Sigmoid colon (tissue), 6 donors: ENCODE measurements at regions not wholly inside any gene's neighbourhood (a gene's known extent, or its start where the extent isn't known, plus 50 kb on each side); places are given as distances from the start of the nearest gene placed in this dataset.
A peak's percentile ranks its signal among the peaks of the same experiment; 100 is the strongest.

Experiments used
- DNase-seq: peaks from one replicate; pipeline ENCODE4 v3.0.0-alpha.2; 2019
- H3K27ac ChIP-seq, 4 donors: fragments of 200-600 bp; sonication (generic); one replicate each; pipeline ENCODE4 v1.5.1; 2016 to 2019; ENCODE audit warnings: mild to moderate bottlenecking in 1 of 4
- H3K27me3 ChIP-seq, 3 donors: fragments of 200-600 bp; sonication (generic); one replicate each; pipeline ENCODE4 v1.5.1; 2019; ENCODE audit warnings: mild to moderate bottlenecking in 1 of 3
- H3K36me3 ChIP-seq, 4 donors: fragments of 200-600 bp; sonication (generic); one replicate each; pipeline ENCODE4 v1.5.1; 2016 to 2019
- H3K4me1 ChIP-seq, 4 donors: fragments of 200-600 bp; sonication (generic); one replicate each; pipeline ENCODE4 v1.5.1; 2017 to 2019
- H3K4me3 ChIP-seq, 4 donors: fragments of 200-600 bp; sonication (generic); one replicate each; pipeline ENCODE4 v1.5.1; 2017 to 2019; ENCODE audit warnings: mild to moderate bottlenecking in 2 of 4, moderate library complexity in 1 of 4
- H3K9me3 ChIP-seq, 4 donors: fragments of 200-600 bp in 3 of 4; sonication (generic) in 3 of 4; one replicate each; pipeline versions ENCODE4 v1.5.1 to v1.6.1; 2013 to 2019
- CTCF ChIP-seq, 4 experiments: fragments of 450-650 bp in 3 of 4; fragments of 200-600 bp in 1 of 4; IDR thresholded peaks; one replicate each; pipeline ENCODE4 v1.5.1; 2016 to 2019; ENCODE audit warnings: antibody characterized with exemption in 4 of 4, mild to moderate bottlenecking in 3 of 4, moderate library complexity in 2 of 4
- EP300 ChIP-seq, 4 donors: sonication (generic); formaldehyde crosslinking; IDR thresholded peaks; one replicate each; pipeline ENCODE4 v1.6.1; 2017; ENCODE audit warnings: antibody characterized with exemption in 4 of 4
- POLR2A ChIP-seq, 2 donors: fragments of 450-650 bp; IDR thresholded peaks; one replicate each; pipeline ENCODE4 v1.6.1; 2016; ENCODE audit warnings: antibody characterized with exemption in 2 of 2, mild to moderate bottlenecking in 2 of 2, moderate library complexity in 2 of 2
- POLR2AphosphoS5 ChIP-seq, 4 donors: sonication (generic); formaldehyde crosslinking; IDR thresholded peaks; one replicate each; pipeline ENCODE4 v1.6.1; 2017; ENCODE audit warnings: antibody characterized with exemption in 4 of 4
- WGBS, 2 donors: extraction: QIAGEN DNeasy Blood & Tissue Kit; methylation state at CpG; one replicate each; pipeline ENCODE4 v1.1.7; 2013; 5-methylcytosine and 5-hydroxymethylcytosine counted together
- intact Hi-C: fragments of 100-400 bp; cut with DNase I; formaldehyde crosslinking; loops from one replicate; pipeline ENCODE4 v1.15.1; 2023
- donor health status: healthy with polysubstance abuse.
- donor health status: healthy.

GRCh38 chr4:186838295-186838694, 114.6 kb upstream of the FAT1 start:
- Histone ChIP-seq H3K27me3 (no peaks in the 10 kb centered on the region), H3K9me3 (no peaks in the 10 kb centered on the region), H3K4me1 (peaks cover 0 to 8% (median 3%) of the 10 kb centered on the region in 4 donors), H3K4me3 (no peak overlapping the region), H3K36me3 (no peaks in the 10 kb centered on the region), H3K27ac (no peak overlapping the region)
- no peak for DNase-seq
- 94 to 95% methylated on average over 2 of the region's 2 CpGs for WGBS, 2 donors
- intact Hi-C loops = no loop called here
- TF ChIP-seq EP300 (IDR thresholded peaks at IDR 0.05) = no peak
- no peak for TF ChIP-seq POLR2AphosphoS5 (IDR thresholded peaks at IDR 0.05)
- TF ChIP-seq POLR2A (IDR thresholded peaks at IDR 0.05) = no peak
- TF ChIP-seq CTCF (IDR thresholded peaks at IDR 0.05) = no peak

DNA sequence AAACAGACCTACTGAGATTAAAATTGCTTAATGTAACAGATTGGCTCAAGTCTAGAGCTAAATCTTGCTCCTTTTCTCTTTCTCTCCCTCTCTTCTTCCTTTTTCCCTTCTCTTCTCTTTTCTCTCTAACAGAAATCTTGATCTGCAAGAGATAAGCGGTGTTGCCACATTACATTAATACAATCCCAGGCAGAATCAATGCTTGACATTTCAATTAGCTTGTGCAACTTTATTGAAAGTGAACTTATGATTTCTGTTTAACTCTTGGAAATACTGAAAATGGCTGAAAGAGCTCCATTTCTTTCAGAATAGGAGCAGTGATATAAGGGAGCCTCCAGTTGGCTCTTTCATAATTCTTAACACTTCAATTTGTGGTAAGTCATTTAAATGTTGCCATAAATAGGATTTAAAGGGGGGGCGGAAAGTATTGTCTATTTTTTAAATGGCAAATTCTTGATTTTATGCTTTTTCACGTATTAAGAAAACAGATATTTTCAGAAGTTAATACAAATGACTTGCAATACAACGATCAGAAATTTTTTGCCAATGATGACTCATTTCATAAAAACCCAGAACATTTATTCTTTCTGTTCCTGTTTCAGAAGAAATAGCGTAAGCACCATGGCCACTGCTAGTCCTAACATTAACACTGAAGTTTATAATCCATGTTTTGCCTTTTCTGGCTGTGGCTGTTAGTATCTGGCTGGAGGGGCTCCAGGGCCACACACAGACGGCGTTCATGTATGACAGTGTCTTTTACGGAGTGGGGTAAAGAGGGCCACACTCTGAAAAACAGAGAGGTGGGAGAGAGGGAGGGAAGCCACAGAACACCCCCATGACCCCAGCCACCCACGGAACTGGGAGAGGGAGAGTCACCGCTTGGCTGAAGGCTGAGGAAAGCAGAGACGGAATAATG, 115.7 kb upstream of the FAT1 start:
- peak; percentile 69 for DNase-seq
- Histone ChIP-seq H3K4me3 (peak overlapping the region in 3 of 4 donors; percentile 3 to 31 (median 7)), H3K4me1 (peaks cover 0 to 8% (median 6%) of the 10 kb centered on the region in 4 donors), H3K27me3 (no peaks in the 10 kb centered on the region), H3K27ac (peak overlapping the region; percentile 67 to 81 (median 75)), H3K9me3 (no peaks in the 10 kb centered on the region), H3K36me3 (no peaks in the 10 kb centered on the region)
- TF ChIP-seq CTCF (IDR thresholded peaks at IDR 0.05) = no peak
- no peak for TF ChIP-seq POLR2A (IDR thresholded peaks at IDR 0.05)
- no peak for TF ChIP-seq POLR2AphosphoS5 (IDR thresholded peaks at IDR 0.05)
- TF ChIP-seq EP300 (IDR thresholded peaks at IDR 0.05) = no peak
- intact Hi-C loops = loop anchor here (10.0 kb wide), 1 partner anchor 175 kb away; no protein-coding TSS in a partner anchor
- 70 to 80% methylated on average over 11 of the region's 11 CpGs for WGBS, 2 donors

DNA sequence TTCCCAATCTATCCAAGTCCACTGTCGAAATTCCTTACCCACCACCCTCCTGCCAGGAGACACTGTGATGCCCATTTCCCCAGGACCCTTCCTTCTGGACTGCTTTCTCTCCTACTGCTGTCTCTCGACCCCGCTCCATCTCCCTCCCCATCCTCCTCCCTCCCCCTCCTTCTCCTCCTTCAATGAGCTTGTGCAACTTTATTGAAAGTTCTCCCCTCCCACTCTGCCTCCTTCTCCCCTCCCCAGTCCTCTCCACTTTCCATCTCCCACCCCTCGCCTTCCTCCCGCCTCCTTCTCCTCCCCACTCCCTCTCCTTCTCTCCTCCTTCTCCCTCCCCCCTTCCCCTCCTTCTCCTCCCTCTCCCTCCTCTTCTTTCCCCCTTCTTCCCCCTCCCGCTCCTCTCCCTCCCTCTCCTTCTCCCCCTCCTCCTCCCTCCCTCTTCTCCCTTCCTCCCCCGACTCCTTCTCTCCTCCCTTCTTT, 116.6 kb upstream of the FAT1 start:
- intact Hi-C loops = loop anchor here (10.0 kb wide), 1 partner anchor 175 kb away; no protein-coding TSS in a partner anchor
- peak; percentile 85 for DNase-seq
- Histone ChIP-seq H3K4me3 (peak overlapping the region in 3 of 4 donors; percentile 3 to 31 (median 7)), H3K36me3 (no peaks in the 10 kb centered on the region), H3K9me3 (no peaks in the 10 kb centered on the region), H3K27ac (peak overlapping the region; percentile 67 to 81 (median 75)), H3K27me3 (no peaks in the 10 kb centered on the region), H3K4me1 (peaks cover 0 to 17% (median 15%) of the 10 kb centered on the region in 4 donors)
- TF ChIP-seq POLR2A (IDR thresholded peaks at IDR 0.05) = no peak
- peak in 3 of 4 donors; percentile 18 to 54 (median 26) for TF ChIP-seq POLR2AphosphoS5 (IDR thresholded peaks at IDR 0.05)
- WGBS, 2 donors = 79 to 86% methylated on average over 7 of the region's 7 CpGs

- intact Hi-C loops = loop anchor here (10.0 kb wide), 1 partner anchor 176 kb away; no protein-coding TSS in a partner anchor
- Histone ChIP-seq H3K27me3 (no peaks in the 10 kb centered on the region), H3K4me1 (peaks cover 0 to 20% (median 18%) of the 10 kb centered on the region in 4 donors), H3K27ac (peak overlapping the region; percentile 37 to 81 (median 75)), H3K36me3 (no peaks in the 10 kb centered on the region), H3K4me3 (peak overlapping the region in 2 of 4 donors; percentile 7 to 31), H3K9me3 (no peaks in the 10 kb centered on the region)
- no peak for TF ChIP-seq POLR2A (IDR thresholded peaks at IDR 0.05)
- WGBS, 2 donors = 85 to 86% methylated on average over 21 of the region's 21 CpGs
- peak; percentile 70 for DNase-seq
Observed at GRCh38 chr4:186840771-186841301, 117.2 kb upstream of the FAT1 start.

GRCh38 chr4:186844059-186844681, 120.5 kb upstream of the FAT1 start:
- Histone ChIP-seq H3K27ac (peak overlapping the region; percentile 51 to 78 (median 67)), H3K4me3 (peak overlapping the region in 3 of 4 donors; percentile 19 to 33 (median 33)), H3K27me3 (no peaks in the 10 kb centered on the region), H3K36me3 (no peaks in the 10 kb centered on the region), H3K4me1 (peaks cover 0 to 19% (median 16%) of the 10 kb centered on the region in 4 donors), H3K9me3 (no peaks in the 10 kb centered on the region)
- peak; percentile 70 for DNase-seq
- 20 to 46% methylated on average over 8 of the region's 8 CpGs for WGBS, 2 donors
- no peak for TF ChIP-seq POLR2A (IDR thresholded peaks at IDR 0.05)
- TF ChIP-seq CTCF (IDR thresholded peaks at IDR 0.05) = no peak
- TF ChIP-seq EP300 (IDR thresholded peaks at IDR 0.05) = no peak
- peak in 1 of 4 donors; percentile 37 for TF ChIP-seq POLR2AphosphoS5 (IDR thresholded peaks at IDR 0.05)
- intact Hi-C loops = loop anchor here (10.0 kb wide), 1 partner anchor 179 kb away; no protein-coding TSS in a partner anchor
